Fibroblast of pulmonary artery (primary cell): ENCODE measurements at regions not wholly inside any gene's neighbourhood (a gene's known extent, or its start where the extent isn't known, plus 50 kb on each side); places are given as distances from the start of the nearest gene placed in this dataset.
A peak's percentile ranks its signal among the peaks of the same experiment; 100 is the strongest.

Experiments
- DNase-seq: peaks from one replicate; pipeline ENCODE4 v3.0.0-alpha.2; 2010; ENCODE audit warnings: low read depth
- H3K4me3 ChIP-seq: replicated peaks from 2 replicates; pipeline ENCODE4 v1.5.1; 2011; ENCODE audit warnings: low read depth, mild to moderate bottlenecking, control low read depth, low read length, moderate library complexity
- CTCF ChIP-seq: IDR thresholded peaks from 2 replicates; pipeline ENCODE4 v1.5.1; 2011; ENCODE audit warnings: mild to moderate bottlenecking, control low read depth, low read length, inconsistent platforms; ENCODE audit errors: missing control alignments

- TF ChIP-seq CTCF = no peak
- no peak overlapping the region for H3K4me3 ChIP-seq
- DNase-seq = no peak
Measured at GRCh38 chr11:116693593-116694348, 79.0 kb downstream of the BUD13 start.

DNA sequence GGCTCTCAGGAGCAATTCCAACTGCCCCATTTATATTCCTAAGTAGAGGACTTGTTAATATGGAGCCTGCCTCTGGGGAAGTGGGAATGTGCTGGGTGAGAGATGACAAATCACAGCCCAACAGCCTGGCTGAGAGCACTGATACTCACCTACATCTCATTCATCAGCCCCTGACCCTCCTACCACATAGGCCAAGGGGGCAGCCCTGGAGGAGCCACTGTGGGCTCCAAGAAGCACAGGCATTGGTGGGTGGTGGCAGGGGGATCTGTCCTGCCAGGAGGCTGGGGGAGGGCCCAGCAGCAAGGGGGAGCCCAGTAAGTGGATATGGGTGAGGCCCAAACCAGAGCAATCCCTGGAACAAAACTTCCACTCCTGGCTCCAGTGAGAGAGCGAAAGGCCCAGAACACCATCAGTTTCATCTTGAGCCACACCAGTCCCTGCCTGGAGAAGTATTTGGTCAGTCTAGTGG lies 79.7 kb downstream of the BUD13 start:
- no peak overlapping the region for H3K4me3 ChIP-seq
- no peak for TF ChIP-seq CTCF
- DNase-seq = no peak

DNA sequence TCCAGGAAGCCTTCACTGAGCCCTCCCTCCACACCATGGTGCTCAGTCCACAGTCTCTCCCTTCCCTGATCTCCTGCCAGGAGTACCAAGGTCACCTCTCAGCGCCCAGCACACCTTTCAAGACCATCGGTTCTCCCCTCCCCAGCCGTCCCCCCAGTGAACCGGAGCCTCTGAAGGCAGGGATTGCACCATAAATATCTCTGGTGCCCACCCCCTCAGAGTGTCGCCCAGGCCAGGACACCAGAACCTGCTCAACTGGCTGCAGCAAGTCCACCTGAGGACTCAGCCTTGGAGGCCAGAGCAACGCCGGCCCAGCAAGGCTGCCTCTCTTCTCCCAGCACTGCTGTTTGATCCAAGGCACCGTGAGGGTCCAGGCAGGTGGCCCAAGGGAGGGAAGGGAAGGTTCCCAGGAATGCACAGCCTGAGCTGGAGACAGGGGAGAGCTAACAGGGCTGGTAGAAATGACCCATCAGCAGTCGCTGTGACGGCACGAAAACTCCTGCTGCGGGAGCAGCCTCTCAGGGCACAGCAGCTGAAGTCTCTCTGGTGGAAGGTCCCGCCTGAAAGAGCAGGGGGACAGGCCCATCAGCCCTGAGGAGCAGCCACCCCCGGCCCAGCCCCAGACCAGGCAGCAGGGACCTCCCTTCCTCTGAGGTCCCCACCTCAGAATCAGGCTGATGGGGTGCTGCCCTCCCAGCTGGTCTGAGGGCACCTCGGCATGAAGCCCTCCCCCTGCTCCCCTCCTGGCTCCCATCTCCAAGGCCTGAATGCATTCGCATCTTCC lies 80.3 kb downstream of the BUD13 start:
- no peak overlapping the region for H3K4me3 ChIP-seq
- TF ChIP-seq CTCF = no peak
- DNase-seq = no peak

GRCh38 chr11:116691771-116692177 lies 81.0 kb downstream of the BUD13 start:
- peak; percentile 85 for TF ChIP-seq CTCF

GRCh38 chr11:116690611-116691010 lies 82.2 kb downstream of the BUD13 start:
- DNase-seq = no peak
- no peak overlapping the region for H3K4me3 ChIP-seq
- no peak for TF ChIP-seq CTCF

More at GRCh38 chr11:116691771-116692177, 81.0 kb downstream of the BUD13 start:
- no peak overlapping the region for H3K4me3 ChIP-seq
- DNase-seq = peak; percentile 24

- no peak for DNase-seq
- no peak overlapping the region for H3K4me3 ChIP-seq
- no peak for TF ChIP-seq CTCF
Measured at GRCh38 chr11:116689413-116690127, 83.2 kb downstream of the BUD13 start.
